MM.1S (cell line): ENCODE measurements at regions not wholly inside any gene's neighbourhood (a gene's known extent, or its start where the extent isn't known, plus 50 kb on each side); places are given as distances from the start of the nearest gene placed in this dataset.

Experiments used
- DNase-seq: peaks from one replicate; pipeline ENCODE4 v3.0.0-alpha.2; 2015
- H2AFZ ChIP-seq: fragments of 300-600 bp; sonication (generic); 2 replicates; pipeline ENCODE4 v1.6.0; 2016; ENCODE audit warnings: antibody characterized with exemption, low read length
- H3F3A ChIP-seq: fragments of 300-600 bp; sonication (generic); 2 replicates; pipeline ENCODE4 v1.6.1; 2016; ENCODE audit warnings: mild to moderate bottlenecking, antibody characterized with exemption, low read length, moderate library complexity, mixed read lengths; ENCODE audit not compliant: insufficient read depth
- H3K27ac ChIP-seq: fragments of 300-600 bp; sonication (generic); 2 replicates; pipeline ENCODE4 v1.5.1; 2016; ENCODE audit warnings: mild to moderate bottlenecking, low read length
- H3K27me3 ChIP-seq: fragments of 300-600 bp; sonication (generic); replicated peaks from 2 replicates; pipeline ENCODE4 v1.6.0; 2016; ENCODE audit warnings: low read length; ENCODE audit not compliant: insufficient read depth
- H3K36me3 ChIP-seq: fragments of 300-600 bp; sonication (generic); replicated peaks from 2 replicates; pipeline ENCODE4 v1.6.1; 2016; ENCODE audit warnings: mild to moderate bottlenecking, low read length, mixed read lengths; ENCODE audit not compliant: insufficient read depth
- H3K4me1 ChIP-seq: fragments of 300-600 bp; sonication (generic); 2 replicates; pipeline ENCODE4 v1.6.1; 2016; ENCODE audit warnings: low read length, mixed read lengths
- H3K4me2 ChIP-seq: fragments of 300-600 bp; sonication (generic); 2 replicates; pipeline ENCODE4 v1.6.0; 2016; ENCODE audit warnings: low read depth, low read length
- H3K4me3 ChIP-seq: fragments of 300-600 bp; sonication (generic); 2 replicates; pipeline ENCODE4 v1.5.1; 2016; ENCODE audit warnings: low read length, mixed read lengths
- H3K79me2 ChIP-seq: fragments of 300-600 bp; sonication (generic); 2 replicates; pipeline ENCODE4 v1.6.1; 2016; ENCODE audit warnings: mixed run types, low read length, mixed read lengths
- H3K9ac ChIP-seq: fragments of 300-600 bp; sonication (generic); 2 replicates; pipeline ENCODE4 v1.6.1; 2016; ENCODE audit warnings: low read length, mixed read lengths
- H3K9me2 ChIP-seq: fragments of 300-600 bp; sonication (generic); replicated peaks from 2 replicates; pipeline ENCODE4 v1.6.1; 2016; ENCODE audit warnings: mild to moderate bottlenecking, low read length, mixed read lengths; ENCODE audit not compliant: insufficient read depth
- H3K9me3 ChIP-seq: fragments of 300-600 bp; sonication (generic); replicated peaks from 2 replicates; pipeline ENCODE4 v1.6.1; 2016; ENCODE audit warnings: mild to moderate bottlenecking, low read length, mixed read lengths; ENCODE audit not compliant: insufficient read depth
- H4K20me1 ChIP-seq: fragments of 300-600 bp; sonication (generic); 2 replicates; pipeline ENCODE4 v1.6.1; 2016; ENCODE audit warnings: mild to moderate bottlenecking, low read length, moderate library complexity, mixed read lengths; ENCODE audit not compliant: insufficient read depth
- EZH2 ChIP-seq: fragments of 300-600 bp; sonication (generic); optimal IDR thresholded peaks from 2 replicates; pipeline ENCODE3; 2017; ENCODE audit warnings: low read depth, mild to moderate bottlenecking, antibody characterized with exemption, low read length, mixed read lengths
- EZH2phosphoT487 ChIP-seq: fragments of 300-600 bp; sonication (generic); IDR thresholded peaks from 2 replicates; pipeline ENCODE4 v1.6.1; 2018; ENCODE audit warnings: antibody characterized with exemption, low read length
- TF ChIP-seq, protein P1 (sequence below): fragments of 300-600 bp; sonication (generic); IDR thresholded peaks from 2 replicates; pipeline ENCODE4 v1.5.1; 2016; ENCODE audit warnings: antibody characterized with exemption, low read length, mixed read lengths

DNA sequence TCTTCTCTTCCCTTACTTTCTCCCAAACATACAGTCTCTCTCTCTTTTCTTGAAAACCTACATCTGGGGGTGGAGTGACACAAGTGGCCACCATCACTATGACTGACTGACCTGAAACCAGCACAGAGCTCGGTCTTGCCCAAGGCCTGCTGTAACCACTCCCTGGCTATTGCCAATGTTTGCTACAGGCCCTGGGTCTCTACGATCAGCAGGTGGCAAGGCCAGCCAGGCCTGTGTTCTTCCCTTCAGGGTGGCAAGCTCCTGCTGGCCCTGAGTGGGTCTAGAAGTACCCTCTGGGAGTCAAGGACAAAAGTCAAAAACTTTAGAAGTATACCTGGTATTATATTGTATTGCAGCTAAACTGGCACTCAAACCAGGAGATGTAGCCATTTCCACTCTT, 140.9 kb upstream of the TGFBR2 start:
- no peak for TF ChIP-seq EZH2phosphoT487
- TF ChIP-seq, protein P1, sequence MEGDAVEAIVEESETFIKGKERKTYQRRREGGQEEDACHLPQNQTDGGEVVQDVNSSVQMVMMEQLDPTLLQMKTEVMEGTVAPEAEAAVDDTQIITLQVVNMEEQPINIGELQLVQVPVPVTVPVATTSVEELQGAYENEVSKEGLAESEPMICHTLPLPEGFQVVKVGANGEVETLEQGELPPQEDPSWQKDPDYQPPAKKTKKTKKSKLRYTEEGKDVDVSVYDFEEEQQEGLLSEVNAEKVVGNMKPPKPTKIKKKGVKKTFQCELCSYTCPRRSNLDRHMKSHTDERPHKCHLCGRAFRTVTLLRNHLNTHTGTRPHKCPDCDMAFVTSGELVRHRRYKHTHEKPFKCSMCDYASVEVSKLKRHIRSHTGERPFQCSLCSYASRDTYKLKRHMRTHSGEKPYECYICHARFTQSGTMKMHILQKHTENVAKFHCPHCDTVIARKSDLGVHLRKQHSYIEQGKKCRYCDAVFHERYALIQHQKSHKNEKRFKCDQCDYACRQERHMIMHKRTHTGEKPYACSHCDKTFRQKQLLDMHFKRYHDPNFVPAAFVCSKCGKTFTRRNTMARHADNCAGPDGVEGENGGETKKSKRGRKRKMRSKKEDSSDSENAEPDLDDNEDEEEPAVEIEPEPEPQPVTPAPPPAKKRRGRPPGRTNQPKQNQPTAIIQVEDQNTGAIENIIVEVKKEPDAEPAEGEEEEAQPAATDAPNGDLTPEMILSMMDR = no peak
- no peak for TF ChIP-seq EZH2
- Histone ChIP-seq H4K20me1 (no peaks in the 10 kb centered on the region), H3K27me3 (no peaks in the 10 kb centered on the region), H3F3A (no peaks in the 10 kb centered on the region), H3K4me1 (no peaks in the 10 kb centered on the region), H3K36me3 (no peaks in the 10 kb centered on the region), H3K79me2 (no peaks in the 10 kb centered on the region), H3K4me3 (no peak overlapping the region), H3K4me2 (no peak overlapping the region), H3K9ac (no peak overlapping the region), H3K9me2 (no peaks in the 10 kb centered on the region), H3K9me3 (no peaks in the 10 kb centered on the region), H3K27ac (no peak overlapping the region), H2AFZ (no peak overlapping the region)
- DNase-seq = no peak

GRCh38 chr3:30467596-30468238, 138.7 kb upstream of the TGFBR2 start:
- H3K36me3 ChIP-seq = no peaks in the 10 kb centered on the region
- no peak overlapping the region for H2AFZ ChIP-seq
- no peaks in the 10 kb centered on the region for H4K20me1 ChIP-seq
- no peaks in the 10 kb centered on the region for H3K4me1 ChIP-seq
- no peak overlapping the region for H3K4me3 ChIP-seq
- no peaks in the 10 kb centered on the region for H3K79me2 ChIP-seq
- no peaks in the 10 kb centered on the region for H3K27me3 ChIP-seq
- no peak overlapping the region for H3K27ac ChIP-seq
- no peaks in the 10 kb centered on the region for H3F3A ChIP-seq
- no peak overlapping the region for H3K4me2 ChIP-seq
- no peak overlapping the region for H3K9ac ChIP-seq
- H3K9me2 ChIP-seq = no peaks in the 10 kb centered on the region
- no peaks in the 10 kb centered on the region for H3K9me3 ChIP-seq
- TF ChIP-seq EZH2 (no peak), EZH2phosphoT487 (no peak)
- TF ChIP-seq, protein P1 = no peak
- no peak for DNase-seq

DNA sequence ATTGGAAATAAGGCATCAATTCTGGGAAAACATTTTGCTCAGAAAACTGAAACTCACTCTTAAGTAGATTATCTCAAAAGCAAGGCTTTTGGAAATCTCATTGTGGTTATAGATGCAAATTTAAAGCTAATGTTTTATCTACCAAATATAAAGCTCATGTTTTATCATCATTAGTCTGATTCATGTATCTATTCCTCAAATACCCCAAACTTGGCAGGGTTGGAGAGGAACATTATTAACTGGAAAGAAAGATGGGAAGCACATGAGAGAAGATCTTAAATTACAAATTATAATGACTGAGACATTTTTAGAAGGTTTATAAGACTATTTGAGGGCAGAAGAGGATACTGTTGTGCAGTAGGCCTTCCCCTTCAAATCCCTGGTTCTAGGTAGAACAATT, 137.3 kb upstream of the TGFBR2 start:
- TF ChIP-seq EZH2phosphoT487 (no peak), EZH2 (no peak)
- TF ChIP-seq, protein P1 = no peak
- H3K27ac ChIP-seq = no peak overlapping the region

More for the DNA sequence above, 137.3 kb upstream of the TGFBR2 start:
- Histone ChIP-seq H3K79me2 (no peaks in the 10 kb centered on the region), H3K4me3 (no peak overlapping the region), H4K20me1 (no peaks in the 10 kb centered on the region), H3K9ac (no peak overlapping the region), H3F3A (no peaks in the 10 kb centered on the region), H3K27me3 (no peaks in the 10 kb centered on the region), H3K36me3 (no peaks in the 10 kb centered on the region), H3K9me2 (no peaks in the 10 kb centered on the region), H3K4me2 (no peak overlapping the region), H3K9me3 (no peaks in the 10 kb centered on the region), H2AFZ (no peak overlapping the region), H3K4me1 (no peaks in the 10 kb centered on the region)
- DNase-seq = no peak
